Endothelial cell of hepatic sinusoid (primary cell): ENCODE measurements at regions not wholly inside any gene's neighbourhood (a gene's known extent, or its start where the extent isn't known, plus 50 kb on each side); places are given as distances from the start of the nearest gene placed in this dataset.

Source experiments
- in situ Hi-C: cut with HindIII; loops from 2 replicates; pipeline ENCODE4 v1.10.0; 2017; ENCODE audit warnings: low sequenced_read_pairs

- in situ Hi-C loops = loop anchor here (25.0 kb wide), 1 partner anchor 257 kb away; no protein-coding TSS in a partner anchor
These were observed 122.7 kb upstream of the NABP1 start for GRCh38 chr2:191555092-191555742.

- in situ Hi-C loops = loop anchor here (25.0 kb wide), 1 partner anchor 256 kb away; no protein-coding TSS in a partner anchor
These were observed 121.5 kb upstream of the NABP1 start for GRCh38 chr2:191556463-191556862.

DNA sequence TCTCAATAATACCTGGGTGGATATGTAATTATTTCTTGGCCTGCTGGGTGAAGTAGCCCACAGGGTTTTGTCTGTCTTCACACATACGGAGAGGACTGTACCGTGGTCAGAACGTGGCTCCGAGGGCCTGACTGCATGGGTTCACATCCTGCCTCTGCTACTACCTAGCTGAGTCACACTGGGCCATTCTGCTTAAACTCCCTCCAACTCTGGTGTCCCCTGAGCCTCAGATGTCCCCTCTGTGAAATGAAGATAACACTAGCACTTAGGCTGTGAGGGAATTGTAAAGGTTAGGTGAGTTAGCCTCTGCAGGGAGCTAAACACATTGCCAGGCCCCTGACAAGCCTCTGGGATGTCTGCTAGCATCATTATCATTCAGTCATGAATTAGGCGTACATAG, 120.1 kb upstream of the NABP1 start:
- in situ Hi-C loops = loop anchor here (25.0 kb wide), 1 partner anchor 254 kb away; no protein-coding TSS in a partner anchor

DNA sequence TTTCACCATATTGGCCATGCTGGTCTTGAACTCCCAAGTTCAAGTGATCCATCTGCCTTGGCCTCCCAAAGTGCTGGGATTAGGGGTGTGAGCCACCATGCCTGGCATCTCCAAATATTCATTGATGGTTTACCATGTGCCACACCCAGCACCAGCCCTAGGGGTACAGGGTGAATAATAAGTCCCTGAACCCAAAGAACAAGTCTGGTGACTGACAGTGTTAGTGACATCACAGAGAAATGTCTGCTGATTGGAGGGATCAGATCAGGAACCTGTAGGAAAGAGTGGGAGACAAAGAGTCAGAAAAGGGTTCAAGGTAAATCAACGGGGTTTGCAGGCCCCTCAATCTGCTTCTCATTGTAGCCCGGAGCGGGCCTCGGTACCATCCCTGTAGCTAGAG, 118.4 kb upstream of the NABP1 start:
- in situ Hi-C loops = loop anchor here (25.0 kb wide), 1 partner anchor 253 kb away; no protein-coding TSS in a partner anchor

- in situ Hi-C loops = loop anchor here (25.0 kb wide), 1 partner anchor 252 kb away; no protein-coding TSS in a partner anchor
These were observed 117.4 kb upstream of the NABP1 start for GRCh38 chr2:191560411-191560980.

DNA sequence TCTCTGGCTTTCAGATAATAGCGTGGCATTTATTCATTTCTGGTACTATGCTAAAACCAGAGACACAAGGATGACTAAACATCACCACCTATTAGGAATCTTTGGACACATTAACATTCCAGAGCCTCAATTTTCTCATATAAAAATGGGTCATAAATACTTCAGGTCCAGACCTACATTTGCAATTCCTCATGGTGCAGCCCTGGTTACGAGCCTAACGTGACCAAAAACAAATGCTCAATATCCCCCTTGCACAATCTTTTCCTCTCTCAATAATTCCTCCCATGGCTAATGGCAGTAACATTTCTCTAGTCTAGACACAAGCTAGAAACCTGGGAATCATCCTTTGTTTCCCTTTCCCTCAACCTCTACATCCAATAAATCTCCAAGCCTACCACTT, 112.8 kb upstream of the NABP1 start:
- in situ Hi-C loops = loop anchor here (5.0 to 25.0 kb wide), 3 partner anchors 117 to 602 kb away; no protein-coding TSS in a partner anchor

DNA sequence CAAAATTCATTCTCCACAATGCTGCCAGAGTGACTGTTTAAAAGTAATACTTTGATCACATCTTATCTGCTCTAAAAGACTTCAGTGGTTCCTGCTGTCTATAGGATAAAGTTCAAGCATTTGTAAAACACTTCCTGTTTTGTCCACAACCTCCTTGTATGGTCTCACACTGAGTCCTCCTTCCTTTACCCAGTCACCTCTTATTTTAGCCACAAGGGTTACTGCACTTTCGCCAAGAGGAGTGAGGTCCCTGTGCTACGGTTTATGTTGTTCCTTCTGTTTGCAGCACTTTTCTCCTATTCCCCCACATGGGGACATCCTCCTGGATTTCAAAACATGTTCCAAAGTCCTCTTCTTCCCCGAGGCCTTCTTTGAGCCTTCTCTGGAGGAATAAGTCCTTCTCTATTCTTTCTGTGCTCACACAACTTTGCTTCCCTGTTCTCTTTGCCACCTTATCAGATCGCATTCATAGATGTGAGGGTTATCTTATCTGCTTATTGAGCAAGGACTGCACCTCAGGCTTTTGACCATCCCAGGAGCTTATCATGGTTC, 112.2 kb upstream of the NABP1 start:
- in situ Hi-C loops = loop anchor here (5.0 to 25.0 kb wide), 3 partner anchors 117 to 602 kb away; no protein-coding TSS in a partner anchor

DNA sequence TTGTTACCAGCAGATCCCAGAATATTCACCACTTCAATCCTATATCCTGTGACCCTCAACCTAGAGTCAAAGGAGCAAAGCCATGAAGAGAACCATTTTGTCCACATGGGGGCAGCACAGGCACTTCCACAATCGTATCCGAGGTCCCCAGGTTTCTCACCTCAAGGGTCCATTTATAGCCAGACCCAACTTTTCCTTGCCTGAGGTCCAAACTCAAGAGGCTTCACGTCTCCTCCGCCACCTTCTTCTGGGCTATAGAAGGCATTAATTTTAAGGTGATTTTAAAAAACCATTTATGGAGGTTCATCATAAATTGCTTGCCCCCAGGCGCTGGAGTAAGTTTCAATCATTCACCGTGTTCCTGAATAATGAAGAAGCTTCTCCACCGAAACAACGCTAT, 111.6 kb upstream of the NABP1 start:
- in situ Hi-C loops = loop anchor here (5.0 to 25.0 kb wide), 3 partner anchors 116 to 601 kb away; no protein-coding TSS in a partner anchor

- in situ Hi-C loops = loop anchor here (5.0 to 25.0 kb wide), 3 partner anchors 115 to 600 kb away; no protein-coding TSS in a partner anchor
These were observed 110.7 kb upstream of the NABP1 start for GRCh38 chr2:191567206-191567605.

GRCh38 chr2:191569025-191569424, 108.9 kb upstream of the NABP1 start:
- in situ Hi-C loops = loop anchor here (5.0 to 25.0 kb wide), 3 partner anchors 113 to 598 kb away; no protein-coding TSS in a partner anchor

GRCh38 chr2:191571163-191571769, 106.7 kb upstream of the NABP1 start:
- in situ Hi-C loops = loop anchor here (25.0 kb wide), 1 partner anchor 241 kb away; no protein-coding TSS in a partner anchor

GRCh38 chr2:191572319-191572718, 105.6 kb upstream of the NABP1 start:
- in situ Hi-C loops = loop anchor here (25.0 kb wide), 1 partner anchor 240 kb away; no protein-coding TSS in a partner anchor

DNA sequence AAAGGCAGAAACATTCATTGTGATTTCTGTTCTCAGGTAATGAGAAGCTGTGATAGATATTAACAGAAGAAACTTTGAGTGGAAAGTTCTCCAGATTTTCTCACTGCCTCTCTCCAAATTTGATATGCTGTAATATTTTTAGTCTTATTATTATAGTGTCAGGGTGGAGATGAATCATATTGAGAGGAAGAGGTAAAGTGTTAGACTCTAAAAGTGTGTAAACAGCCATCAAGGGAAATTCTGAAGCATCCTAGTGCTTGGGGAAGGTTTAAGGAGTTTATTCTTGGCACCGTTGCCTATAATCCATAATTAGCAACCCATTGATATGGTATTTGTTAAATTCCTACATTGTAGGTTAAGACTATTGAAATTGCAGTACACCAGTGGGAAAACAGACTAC, 104.7 kb upstream of the NABP1 start:
- in situ Hi-C loops = loop anchor here (25.0 kb wide), 1 partner anchor 239 kb away; no protein-coding TSS in a partner anchor

DNA sequence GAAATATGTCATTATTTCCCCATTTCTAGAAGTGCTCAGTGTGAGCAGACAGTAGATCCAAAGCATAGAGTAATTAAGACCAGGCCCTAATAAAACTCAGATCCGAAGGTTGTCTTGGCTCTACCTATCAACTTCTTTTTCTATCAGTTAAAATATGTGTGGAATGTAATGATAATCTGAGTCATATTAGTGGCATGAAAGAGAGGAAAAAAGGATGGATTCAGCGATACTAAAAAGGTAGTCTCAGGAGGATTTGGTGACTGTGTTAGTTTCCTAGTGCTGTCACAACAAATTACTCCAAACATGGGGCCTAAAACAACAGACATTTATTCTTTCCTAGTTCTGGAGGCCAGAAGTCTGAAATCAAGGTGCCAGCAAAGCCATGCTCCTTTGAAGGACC, 103.7 kb upstream of the NABP1 start:
- in situ Hi-C loops = loop anchor here (25.0 kb wide), 1 partner anchor 238 kb away; no protein-coding TSS in a partner anchor

DNA sequence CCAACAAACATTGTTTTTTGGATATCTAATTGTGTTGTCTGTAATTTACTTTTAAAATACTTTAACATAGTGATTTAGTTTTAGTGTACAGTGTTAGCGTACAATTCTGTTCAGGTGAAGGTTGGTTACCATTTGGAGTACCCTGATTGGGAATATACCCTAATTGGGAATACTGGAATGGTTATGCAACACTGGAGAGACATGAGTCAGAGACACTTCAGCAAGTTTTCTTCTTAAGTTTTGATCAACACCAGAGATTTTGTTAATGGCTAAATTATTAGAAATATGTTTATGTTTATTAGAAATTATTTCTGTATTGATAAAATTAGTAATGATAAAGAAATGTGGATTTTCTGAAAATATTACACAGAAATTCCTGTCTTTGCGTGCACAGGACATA, 100.3 kb upstream of the NABP1 start:
- in situ Hi-C loops = no loop called here

DNA sequence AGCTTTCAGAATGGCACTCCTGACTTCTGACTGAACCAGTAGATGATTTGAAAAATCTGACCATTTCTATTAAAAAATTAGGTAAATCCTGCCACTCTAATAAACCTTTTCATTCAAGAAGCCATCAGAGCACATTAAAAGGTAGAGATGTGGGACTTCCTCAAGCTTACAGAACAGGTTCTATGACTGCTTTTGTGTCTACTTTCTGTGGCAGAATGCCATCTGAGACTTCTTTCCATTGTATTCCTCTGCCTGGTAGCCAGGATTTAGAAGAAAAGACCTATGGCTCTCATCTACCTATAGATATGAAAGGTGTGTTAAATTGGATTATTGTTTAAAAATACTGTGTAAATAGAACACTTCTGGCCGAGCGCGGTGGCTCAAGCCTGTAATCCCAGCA, 99.9 kb upstream of the NABP1 start:
- in situ Hi-C loops = no loop called here

- in situ Hi-C loops = no loop called here
These were observed 97.4 kb upstream of the NABP1 start for GRCh38 chr2:191580581-191580980.

- in situ Hi-C loops = no loop called here
These were observed 96.9 kb upstream of the NABP1 start for GRCh38 chr2:191581003-191581402.

DNA sequence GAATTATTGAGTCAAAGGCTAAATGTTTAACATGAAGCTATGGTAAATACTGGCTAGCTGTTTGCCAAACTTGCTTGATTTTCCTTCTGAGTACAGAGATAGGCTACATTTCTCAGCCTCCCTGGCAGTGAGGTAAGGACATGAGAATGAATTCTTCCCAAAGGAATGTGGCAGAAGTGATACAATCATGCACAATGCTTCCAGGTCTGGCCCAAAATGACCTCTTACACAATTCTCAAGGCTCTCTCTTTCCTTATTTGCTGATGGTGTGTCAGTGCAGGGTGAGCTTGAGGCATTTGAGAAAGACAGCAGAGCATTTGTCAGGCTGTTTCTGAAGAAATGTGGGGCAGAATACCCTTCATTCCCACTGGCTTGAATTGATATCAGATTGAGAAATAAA, 95.6 kb upstream of the NABP1 start:
- in situ Hi-C loops = no loop called here

DNA sequence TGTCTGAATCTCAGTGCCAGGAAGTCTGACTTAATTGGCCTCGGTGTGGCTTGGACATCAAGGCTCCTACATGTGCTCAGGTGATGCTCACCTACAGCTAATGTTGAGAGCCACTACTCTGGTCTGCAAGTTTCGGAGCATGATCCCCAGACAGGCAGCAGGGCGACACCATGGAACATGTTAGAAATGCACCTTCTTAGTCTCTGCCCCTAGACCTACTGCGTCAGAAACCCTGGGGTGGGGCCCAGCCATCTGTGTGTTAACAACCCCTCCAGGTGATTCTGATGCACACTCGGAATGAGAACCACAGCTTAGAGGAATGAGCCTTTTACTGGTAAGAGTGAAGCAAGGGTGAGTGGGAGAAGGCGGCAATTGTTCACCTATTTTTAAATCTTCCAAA, 86.9 kb upstream of the NABP1 start:
- in situ Hi-C loops = no loop called here
